ENCODE measurements at regions not wholly inside any gene's neighbourhood (a gene's known extent, or its start where the extent isn't known, plus 50 kb on each side); places are given as distances from the start of the nearest gene placed in this dataset.

GRCh38 chr3:180828001-180828720, 84.3 kb upstream of the FXR1 start:
- no peak overlapping the region for H2AFZ ChIP-seq (replicated peaks; ENCODE audit: low read length, poor library complexity)
- no peaks in the 10 kb centered on the region for H3K79me1 ChIP-seq (ENCODE audit: low read depth in 1 of 2, low read length in 2 of 2)
- H2BK15ac ChIP-seq (ENCODE audit: low read depth, low read length), result no peak overlapping the region
- BruUV-seq (replicated peaks), result no TSS peak
- H2BK5ac ChIP-seq (ENCODE audit: low read depth, low read length, poor library complexity, severe bottlenecking), result no peak overlapping the region
- ChIA-PET POLR2A (ENCODE audit: unreplicated experiment) (no interaction called here), CTCF (no interaction called here)
- no peak overlapping the region for H3K9ac ChIP-seq (ENCODE audit: low read depth, low read length)
- no peak overlapping the region for H3K14ac ChIP-seq (replicated peaks; ENCODE audit: low read depth, low read length)
- H2AK9ac ChIP-seq (replicated peaks; ENCODE audit: low read depth, low read length, poor library complexity), result no peak overlapping the region
- H2AK5ac ChIP-seq (ENCODE audit: low read depth, low read length), result no peak overlapping the region
- in situ Hi-C loops (cut with MboI; ENCODE audit: low sequenced_read_pairs) (no loop called here), dilution Hi-C loops (cut with HindIII; ENCODE audit: low sequenced_read_pairs, unreplicated experiment) (no loop called here), intact Hi-C loops (cut with micrococcal nuclease) (no loop called here)
- H3K56ac ChIP-seq (ENCODE audit: extremely low read depth, insufficient read depth, low read length), result no peak overlapping the region
- H4K8ac ChIP-seq (ENCODE audit: low read depth in 2 of 2, low read length in 2 of 2), result no peak overlapping the region
- 77% methylated on average over 3 of the region's 36 CpGs; no CpG with 5 or more reads in 1 of the 2 experiments for WGBS, 2 experiments (ENCODE audit: extremely low coverage in 2 of 2, insufficient read length in 1 of 2)
- H4K20me1 ChIP-seq (ENCODE audit: insufficient read depth, low read length), result no peaks in the 10 kb centered on the region
- no peaks in the 10 kb centered on the region for H3K9me1 ChIP-seq (ENCODE audit: insufficient read depth, low read length)
- no peak overlapping the region for H2BK20ac ChIP-seq (ENCODE audit: low read depth, low read length)
- no peaks in the 10 kb centered on the region for H3K27me3 ChIP-seq (ENCODE audit: control insufficient read depth, insufficient read depth, low read length)
- no peak overlapping the region for H4K91ac ChIP-seq (ENCODE audit: insufficient read depth, low read depth, low read length)
- H2BK120ac ChIP-seq (ENCODE audit: low read depth, low read length), result no peak overlapping the region
- no peak overlapping the region for H3K4ac ChIP-seq (ENCODE audit: low read depth, low read length)
- no peaks in the 10 kb centered on the region for H3K4me1 ChIP-seq (ENCODE audit: control insufficient read depth, insufficient read depth, low read length)
- no peak overlapping the region for H3K4me3 ChIP-seq (ENCODE audit: insufficient read depth, low read depth, low read length)
- ATAC-seq (ENCODE audit: low read depth) (no peak), DNase-seq (no peak)
- H3K18ac ChIP-seq (ENCODE audit: low read depth, low read length), result no peak overlapping the region
- no peaks in the 10 kb centered on the region for H3K36me3 ChIP-seq (ENCODE audit: control insufficient read depth, insufficient read depth, low read length)
- H3K9me3 ChIP-seq (ENCODE audit: control insufficient read depth, insufficient read depth, low read length), result peaks cover 14% of the 10 kb centered on the region
- TF ChIP-seq FOS (IDR thresholded peaks at IDR 0.05; ENCODE audit: low read depth, low read length) (no peak), USF2 (IDR thresholded peaks at IDR 0.05; ENCODE audit: low read depth, low read length) (no peak), RCOR1 (IDR thresholded peaks at IDR 0.05; ENCODE audit: insufficient replicate concordance, low read length) (no peak), MXI1 (IDR thresholded peaks at IDR 0.05; ENCODE audit: borderline replicate concordance, low read depth, low read length) (no peak), RFX5 (IDR thresholded peaks at IDR 0.05; ENCODE audit: low read depth, low read length) (no peak), CEBPB (IDR thresholded peaks at IDR 0.05; ENCODE audit: low read depth, low read length) (no peak), ELK1 (IDR thresholded peaks at IDR 0.05; ENCODE audit: borderline replicate concordance, low read depth, low read length) (no peak), CHD1 (IDR thresholded peaks at IDR 0.05; ENCODE audit: low read depth, low read length) (no peak), MAZ (IDR thresholded peaks at IDR 0.05; ENCODE audit: borderline replicate concordance, low read depth, low read length) (no peak), POLR2A (IDR thresholded peaks at IDR 0.05; ENCODE audit: low read depth, low read length) (no peak), MAFK (IDR thresholded peaks at IDR 0.05; ENCODE audit: low read depth, low read length) (no peak), SMC3 (IDR thresholded peaks at IDR 0.05; ENCODE audit: low read depth, low read length) (no peak), NFE2L2 (IDR thresholded peaks at IDR 0.05; ENCODE audit: low read depth, low read length) (no peak)
- no peak overlapping the region for H3K27ac ChIP-seq (ENCODE audit: insufficient read depth, low read length)
- no peak overlapping the region for H3K4me2 ChIP-seq (ENCODE audit: low read depth, low read length)
- H3K23ac ChIP-seq (ENCODE audit: low read depth, low read length), result no peak overlapping the region
- no peak overlapping the region for H4K5ac ChIP-seq (ENCODE audit: low read depth, low read length)
